ENCODE measurements at regions not wholly inside any gene's neighbourhood (a gene's known extent, or its start where the extent isn't known, plus 50 kb on each side); places are given as distances from the start of the nearest gene placed in this dataset.

GRCh38 chr2:156221703-156222102, 110.8 kb downstream of the NR4A2 start:
- H3K27me3 ChIP-seq: no peaks in the 10 kb centered on the region
- H3K36me3 ChIP-seq: no peaks in the 10 kb centered on the region
- H3K9me3 ChIP-seq: no peaks in the 10 kb centered on the region
- H3K4me3 ChIP-seq: no peak overlapping the region
- no peaks in the 10 kb centered on the region for H3K4me1 ChIP-seq
- no peak for DNase-seq
- H3K9ac ChIP-seq (ENCODE audit: low read depth in 2 of 2, low read length in 2 of 2): no peak overlapping the region
- H3K27ac ChIP-seq: no peak overlapping the region
- no peak for TF ChIP-seq CTCF (IDR thresholded peaks at IDR 0.05)
- intact Hi-C loops (cut with DNase I): no loop called here

- Histone ChIP-seq H3K27me3 (no peaks in the 10 kb centered on the region), H3K4me3 (no peak overlapping the region), H3K27ac (no peak overlapping the region), H3K9me3 (no peaks in the 10 kb centered on the region), H3K36me3 (no peaks in the 10 kb centered on the region), H3K9ac (ENCODE audit: low read depth in 2 of 2, low read length in 2 of 2) (no peak overlapping the region), H3K4me1 (no peaks in the 10 kb centered on the region)
- TF ChIP-seq CTCF (IDR thresholded peaks at IDR 0.05): no peak
- intact Hi-C loops (cut with DNase I): no loop called here
- no peak for DNase-seq
These were observed 112.9 kb downstream of the NR4A2 start for GRCh38 chr2:156219491-156220100.

- Histone ChIP-seq H3K36me3 (no peaks in the 10 kb centered on the region), H3K27me3 (no peaks in the 10 kb centered on the region), H3K9me3 (no peaks in the 10 kb centered on the region), H3K4me1 (no peaks in the 10 kb centered on the region), H3K27ac (no peak overlapping the region), H3K4me3 (no peak overlapping the region), H3K9ac (ENCODE audit: low read depth in 2 of 2, low read length in 2 of 2) (no peak overlapping the region)
- intact Hi-C loops (cut with DNase I): no loop called here
- DNase-seq: no peak
- no peak for TF ChIP-seq CTCF (IDR thresholded peaks at IDR 0.05)
These were observed 116.9 kb downstream of the NR4A2 start for GRCh38 chr2:156215656-156216055.

GRCh38 chr2:156211318-156211717, 121.2 kb downstream of the NR4A2 start:
- intact Hi-C loops (cut with DNase I): no loop called here
- Histone ChIP-seq H3K36me3 (no peaks in the 10 kb centered on the region), H3K4me1 (no peaks in the 10 kb centered on the region), H3K4me3 (no peak overlapping the region), H3K27me3 (no peaks in the 10 kb centered on the region), H3K9ac (ENCODE audit: low read depth in 2 of 2, low read length in 2 of 2) (no peak overlapping the region), H3K9me3 (no peaks in the 10 kb centered on the region), H3K27ac (no peak overlapping the region)
- TF ChIP-seq CTCF (IDR thresholded peaks at IDR 0.05): no peak
- DNase-seq: no peak

- no peak for DNase-seq
- Histone ChIP-seq H3K4me1 (no peaks in the 10 kb centered on the region), H3K9ac (ENCODE audit: low read depth in 2 of 2, low read length in 2 of 2) (no peak overlapping the region), H3K4me3 (no peak overlapping the region), H3K27me3 (no peaks in the 10 kb centered on the region), H3K36me3 (no peaks in the 10 kb centered on the region), H3K27ac (no peak overlapping the region), H3K9me3 (no peaks in the 10 kb centered on the region)
- intact Hi-C loops (cut with DNase I): no loop called here
- TF ChIP-seq CTCF (IDR thresholded peaks at IDR 0.05): no peak
These were observed 126.2 kb downstream of the NR4A2 start for GRCh38 chr2:156206355-156206754.
